Activated T-cell treated with anti-CD3 and anti-CD28 coated beads, Interleukin-2, amount 50 U/mL, for 4 hours (primary cell): ENCODE measurements at regions not wholly inside any gene's neighbourhood (a gene's known extent, or its start where the extent isn't known, plus 50 kb on each side); places are given as distances from the start of the nearest gene placed in this dataset.
A peak's percentile ranks its signal among the peaks of the same experiment; 100 is the strongest.

Experiments
- ATAC-seq, 2 donors: fragments of 200-7000 bp; cut with Tn5 transposase; one replicate each; pipeline ENCODE4 v1.10.0; 2021
- DNase-seq: peaks from one replicate; pipeline ENCODE4 v3.0.0-alpha.2; 2020
- H3K27me3 Mint-ChIP-seq: one replicate; pipeline ENCODE4 v1.8.0; 2021; ENCODE audit warnings: low read depth, mixed read lengths
- H3K36me3 Mint-ChIP-seq: one replicate; pipeline ENCODE4 v1.8.0; 2022; ENCODE audit warnings: mixed read lengths; ENCODE audit not compliant: insufficient read depth
- H3K4me1 Mint-ChIP-seq: one replicate; pipeline ENCODE4 v1.8.0; 2021; ENCODE audit warnings: low read depth, mixed read lengths
- H3K4me3 Mint-ChIP-seq: one replicate; pipeline ENCODE4 v1.8.0; 2021; ENCODE audit warnings: mild to moderate bottlenecking, moderate library complexity, mixed read lengths
- H3K9me3 Mint-ChIP-seq: one replicate; pipeline ENCODE4 v1.8.0; 2021; ENCODE audit warnings: mixed read lengths

DNA sequence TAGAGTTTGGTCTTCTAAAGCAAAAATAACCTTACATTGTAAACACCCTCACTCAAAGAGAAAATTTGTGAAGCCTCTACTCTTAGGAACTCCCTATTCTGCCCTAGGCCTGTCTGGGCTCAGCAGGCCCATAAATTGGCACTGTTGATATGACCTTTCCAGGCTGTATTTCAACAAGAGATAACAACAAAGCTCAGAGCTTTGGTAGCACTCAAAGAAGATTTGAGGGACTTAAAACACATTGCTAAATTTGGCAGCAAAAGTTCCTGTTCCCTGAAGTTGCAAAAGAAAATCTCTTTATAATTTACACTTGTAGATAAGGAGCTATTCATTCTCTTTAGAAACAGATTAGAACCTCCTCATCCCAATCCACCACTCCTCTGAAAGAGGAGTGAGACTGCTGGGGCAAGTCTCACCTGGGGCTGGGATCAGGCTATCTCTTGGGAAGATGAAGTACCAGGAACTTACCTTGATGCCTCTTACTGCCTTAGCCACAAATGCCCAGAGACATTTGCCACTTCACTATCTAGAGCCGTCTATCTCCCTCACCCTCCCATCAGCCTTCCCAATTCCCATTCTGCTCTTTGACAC, 110.4 kb upstream of the AKIP1 start:
- H3K36me3 Mint-ChIP-seq = no peaks in the 10 kb centered on the region
- ATAC-seq = no peak
- H3K4me1 Mint-ChIP-seq = no peaks in the 10 kb centered on the region
- H3K9me3 Mint-ChIP-seq = no peaks in the 10 kb centered on the region
- no peak for DNase-seq
- no peak overlapping the region for H3K4me3 Mint-ChIP-seq
- H3K27me3 Mint-ChIP-seq = peaks cover 11% of the 10 kb centered on the region

DNA sequence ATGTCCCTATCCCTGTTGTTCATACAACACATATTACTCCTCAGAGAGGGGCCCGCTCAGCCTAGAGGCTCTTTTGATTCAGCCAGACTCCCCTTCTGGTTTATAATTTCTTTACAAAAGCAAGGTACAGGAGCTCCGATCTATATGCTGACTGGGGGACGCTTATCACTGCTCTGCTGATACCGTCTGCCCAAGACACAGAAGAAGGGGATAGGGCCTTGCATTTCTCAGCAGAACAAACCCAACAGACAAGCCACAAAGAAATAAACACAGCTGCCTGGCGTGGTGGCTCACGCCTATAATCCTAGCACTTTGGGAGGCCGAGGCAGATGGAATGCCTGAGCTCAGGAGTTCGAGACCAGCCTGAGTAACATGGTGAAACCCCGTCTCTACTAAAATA, 109.9 kb upstream of the AKIP1 start:
- H3K4me3 Mint-ChIP-seq = no peak overlapping the region
- no peak for DNase-seq
- no peaks in the 10 kb centered on the region for H3K36me3 Mint-ChIP-seq
- peaks cover 9% of the 10 kb centered on the region for H3K27me3 Mint-ChIP-seq
- ATAC-seq = no peak
- no peaks in the 10 kb centered on the region for H3K4me1 Mint-ChIP-seq
- no peaks in the 10 kb centered on the region for H3K9me3 Mint-ChIP-seq

DNA sequence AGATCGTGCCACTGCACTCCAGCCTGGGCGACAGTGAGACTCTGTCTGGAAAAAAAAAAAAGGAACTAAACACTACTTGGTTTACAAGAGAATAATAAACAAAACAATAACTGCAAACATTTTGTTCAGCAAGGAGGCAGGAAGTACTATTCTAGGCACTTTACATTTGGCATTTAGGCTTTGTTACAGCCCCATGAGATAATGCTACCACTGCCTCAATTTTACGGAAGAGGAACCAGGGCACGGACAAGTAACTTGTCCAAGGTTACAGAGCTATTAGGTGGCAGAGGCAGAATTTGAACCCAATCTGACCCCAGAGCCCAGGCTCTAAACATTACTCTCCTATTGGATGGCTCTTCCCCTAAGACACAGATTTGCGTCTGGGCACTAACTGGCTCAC, 108.7 kb upstream of the AKIP1 start:
- Mint-ChIP-seq H3K9me3 (no peaks in the 10 kb centered on the region), H3K4me3 (no peak overlapping the region), H3K36me3 (no peaks in the 10 kb centered on the region), H3K27me3 (peaks cover 11% of the 10 kb centered on the region), H3K4me1 (no peaks in the 10 kb centered on the region)
- no peak for ATAC-seq
- no peak for DNase-seq

DNA sequence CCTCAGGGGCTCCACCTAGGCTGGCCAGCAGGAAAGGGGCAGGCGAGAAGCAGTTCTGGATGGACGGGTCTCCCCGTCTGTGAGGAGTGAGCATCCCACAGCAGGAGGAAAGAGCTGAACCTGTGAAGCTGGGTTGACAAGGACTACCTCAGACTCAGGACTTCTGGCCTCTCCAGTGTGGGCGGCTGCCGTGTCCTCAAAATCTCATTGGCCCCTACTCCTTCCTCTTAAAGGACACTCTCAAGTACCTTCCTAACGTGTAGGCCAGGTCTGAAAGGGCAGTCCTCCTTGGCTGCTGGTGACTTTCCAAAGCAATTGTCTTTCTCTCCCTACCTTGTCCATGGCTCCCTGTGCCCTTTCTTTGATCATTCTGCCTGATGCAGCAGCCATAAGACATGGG, 107.0 kb upstream of the AKIP1 start:
- DNase-seq (no peak), ATAC-seq (no peak)
- H3K4me1 Mint-ChIP-seq = no peaks in the 10 kb centered on the region
- no peaks in the 10 kb centered on the region for H3K36me3 Mint-ChIP-seq
- H3K4me3 Mint-ChIP-seq = no peak overlapping the region
- no peaks in the 10 kb centered on the region for H3K9me3 Mint-ChIP-seq
- peaks cover 10% of the 10 kb centered on the region for H3K27me3 Mint-ChIP-seq

DNA sequence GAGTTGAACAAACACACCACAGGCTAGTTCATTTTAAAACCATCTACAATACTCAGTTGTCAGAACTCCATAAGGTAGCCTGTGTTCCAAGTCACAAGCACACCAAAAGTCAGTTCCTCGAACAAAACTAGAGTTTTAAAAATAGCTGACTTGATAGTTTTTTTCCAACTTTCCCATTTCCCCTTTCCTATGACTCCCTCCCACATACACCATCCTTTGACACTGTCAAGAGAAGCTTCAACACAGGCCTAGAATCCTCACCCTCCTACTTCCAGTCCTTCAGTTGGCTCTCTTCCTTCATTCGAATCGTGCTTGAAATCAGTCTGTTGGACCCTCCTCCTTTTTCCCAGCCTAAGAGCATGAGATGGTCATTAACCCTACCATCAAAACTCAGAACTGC, 105.7 kb upstream of the AKIP1 start:
- Mint-ChIP-seq H3K4me3 (no peak overlapping the region), H3K27me3 (peaks cover 19% of the 10 kb centered on the region), H3K9me3 (no peaks in the 10 kb centered on the region), H3K36me3 (no peaks in the 10 kb centered on the region), H3K4me1 (no peaks in the 10 kb centered on the region)
- DNase-seq = no peak
- no peak for ATAC-seq

DNA sequence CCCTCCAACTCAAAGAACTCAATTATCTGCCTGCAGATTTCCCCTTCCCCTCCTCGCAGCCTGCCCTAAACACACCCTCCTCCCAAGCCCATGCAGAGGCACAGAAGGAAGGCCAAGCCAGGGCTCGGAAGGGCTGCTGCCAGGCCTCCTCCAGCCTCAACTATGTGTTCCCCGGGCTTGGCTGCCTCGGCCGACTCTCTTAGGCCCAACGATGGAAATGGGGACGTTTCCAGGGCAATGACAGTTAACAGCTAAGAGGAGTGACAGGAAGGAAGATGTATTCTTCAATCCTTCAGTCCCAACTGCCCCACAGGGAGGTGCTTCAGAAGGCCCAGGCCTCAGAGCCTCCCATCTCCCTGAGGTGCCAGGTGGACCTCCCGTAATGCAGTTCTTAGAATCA, 104.0 kb upstream of the AKIP1 start:
- Mint-ChIP-seq H3K4me1 (peaks cover 4% of the 10 kb centered on the region), H3K27me3 (peaks cover 23% of the 10 kb centered on the region), H3K9me3 (no peaks in the 10 kb centered on the region), H3K4me3 (no peak overlapping the region), H3K36me3 (no peaks in the 10 kb centered on the region)
- no peak for ATAC-seq
- no peak for DNase-seq

DNA sequence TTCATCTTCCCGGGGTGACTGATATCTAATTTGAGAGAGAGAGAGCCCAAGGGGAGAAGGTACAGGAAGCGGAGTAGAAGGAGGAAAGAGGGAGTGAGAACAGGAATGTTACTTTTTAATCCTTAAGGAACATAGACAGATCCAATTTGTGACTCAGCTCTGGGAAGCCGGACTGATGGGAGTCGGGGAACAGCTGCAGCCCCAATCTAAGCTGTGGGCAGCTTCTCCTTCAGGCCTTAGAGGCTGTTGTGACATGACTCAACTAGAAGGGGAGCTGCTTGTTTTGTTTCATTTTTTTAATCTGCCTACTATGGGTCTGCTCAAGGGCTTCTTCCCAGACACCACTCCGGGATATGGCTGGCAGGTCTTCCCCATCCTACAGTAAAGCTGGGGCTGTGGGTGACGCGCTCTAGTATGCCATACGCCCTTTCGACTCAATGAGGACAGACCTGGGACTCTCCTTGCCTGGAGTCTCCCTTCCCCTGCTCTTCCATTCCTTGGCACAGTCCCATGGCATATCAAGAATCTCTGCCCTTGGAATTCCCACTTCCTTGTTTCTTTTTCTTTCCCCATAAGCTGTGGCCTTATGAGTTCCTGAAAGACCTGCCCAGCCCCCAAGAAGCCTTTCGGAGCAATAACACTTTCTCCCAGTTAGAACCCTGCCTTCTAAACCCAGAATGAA, 103.3 kb upstream of the AKIP1 start:
- Mint-ChIP-seq H3K4me3 (no peak overlapping the region), H3K9me3 (no peaks in the 10 kb centered on the region), H3K36me3 (no peaks in the 10 kb centered on the region), H3K4me1 (peaks cover 4% of the 10 kb centered on the region), H3K27me3 (peaks cover 23% of the 10 kb centered on the region)
- no peak for ATAC-seq
- no peak for DNase-seq

DNA sequence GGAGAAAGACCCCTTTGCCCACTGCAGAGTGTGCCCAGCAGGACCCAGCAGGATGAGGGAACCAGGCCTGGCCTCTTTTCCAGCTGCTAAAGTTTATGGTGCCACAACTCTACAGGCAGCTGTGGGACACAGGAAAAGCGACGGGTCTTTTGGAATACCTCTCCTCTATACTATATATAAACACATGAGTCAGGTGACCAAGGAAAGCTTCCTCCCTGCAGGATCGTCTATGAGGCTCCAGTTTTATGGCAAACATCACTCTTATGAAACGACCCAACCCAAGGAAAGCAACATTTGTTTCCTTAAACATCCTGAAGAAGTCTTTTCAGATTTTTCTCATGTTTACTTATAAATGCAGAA, 102.8 kb upstream of the AKIP1 start:
- H3K4me3 Mint-ChIP-seq = no peak overlapping the region
- H3K36me3 Mint-ChIP-seq = no peaks in the 10 kb centered on the region
- DNase-seq (no peak), ATAC-seq (no peak)
- H3K9me3 Mint-ChIP-seq = no peaks in the 10 kb centered on the region
- peaks cover 4% of the 10 kb centered on the region for H3K4me1 Mint-ChIP-seq
- H3K27me3 Mint-ChIP-seq = peaks cover 23% of the 10 kb centered on the region

DNA sequence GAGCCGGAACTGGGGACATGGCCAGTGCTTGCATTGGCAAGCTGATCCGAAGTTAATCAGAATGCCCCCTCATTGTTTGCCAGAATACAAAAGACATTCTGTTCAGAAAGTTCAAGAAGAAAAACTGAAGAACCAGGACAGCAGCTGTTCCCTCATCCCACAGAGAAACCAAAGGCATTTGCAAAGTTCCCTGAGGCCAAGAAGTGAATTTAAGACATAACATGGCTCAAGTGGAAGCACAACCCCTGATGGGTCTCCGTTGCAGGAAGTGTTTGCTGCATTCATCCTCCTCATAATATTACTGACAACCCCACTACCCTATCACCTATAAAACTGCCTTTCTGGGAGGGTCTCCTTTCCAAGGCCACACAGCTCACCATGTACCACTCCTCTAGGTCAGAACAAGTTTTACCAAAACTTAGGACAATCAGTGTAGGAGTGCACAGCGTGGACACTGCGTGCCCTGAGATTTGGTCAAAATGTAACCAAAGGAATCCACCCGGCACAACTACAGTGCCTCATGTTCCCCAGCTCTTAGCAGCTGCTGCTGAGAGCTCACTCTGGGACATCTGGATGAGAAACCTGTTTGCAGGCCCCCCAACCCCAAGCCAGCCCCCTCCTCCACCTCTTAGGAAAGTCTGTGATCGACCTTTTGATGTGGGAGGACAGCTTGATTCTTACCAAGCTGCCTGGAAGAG, 101.6 kb upstream of the AKIP1 start:
- ATAC-seq (no peak), DNase-seq (no peak)
- Mint-ChIP-seq H3K9me3 (no peaks in the 10 kb centered on the region), H3K27me3 (peaks cover 23% of the 10 kb centered on the region), H3K36me3 (no peaks in the 10 kb centered on the region), H3K4me3 (no peak overlapping the region), H3K4me1 (peaks cover 4% of the 10 kb centered on the region)

DNA sequence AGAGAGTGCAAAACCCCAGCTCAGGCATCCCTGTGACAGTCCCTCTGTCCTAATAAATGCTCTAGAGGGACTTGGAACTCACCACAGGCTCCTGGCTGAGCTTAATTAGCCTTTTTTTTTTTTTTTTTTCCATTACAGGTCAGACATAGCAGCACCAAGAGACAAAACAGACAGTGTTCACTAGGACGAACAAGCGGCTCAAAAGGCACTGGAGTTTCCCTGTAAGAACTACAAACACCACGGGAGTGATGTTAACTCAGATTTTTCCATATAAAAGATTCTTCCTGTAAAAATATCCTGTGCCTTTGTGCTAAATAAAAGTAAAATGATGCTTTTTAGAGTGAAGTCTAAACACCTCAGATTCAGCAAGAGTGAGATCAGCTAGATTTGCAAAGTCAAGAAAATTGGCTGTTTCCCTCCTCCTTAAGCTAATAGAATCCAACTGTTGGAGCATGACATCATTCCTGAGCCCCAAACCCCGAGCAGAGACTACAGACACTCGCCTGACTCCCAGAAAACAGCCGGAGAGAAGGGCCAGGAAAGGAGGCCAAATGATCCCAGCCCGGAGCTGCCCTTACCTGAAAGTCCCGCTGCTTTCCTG, 101.0 kb upstream of the AKIP1 start:
- DNase-seq (no peak), ATAC-seq (no peak)
- H3K4me3 Mint-ChIP-seq = peak overlapping the region; percentile 48
- no peaks in the 10 kb centered on the region for H3K9me3 Mint-ChIP-seq
- H3K4me1 Mint-ChIP-seq = peaks cover 4% of the 10 kb centered on the region
- H3K27me3 Mint-ChIP-seq = peaks cover 23% of the 10 kb centered on the region
- H3K36me3 Mint-ChIP-seq = no peaks in the 10 kb centered on the region

DNA sequence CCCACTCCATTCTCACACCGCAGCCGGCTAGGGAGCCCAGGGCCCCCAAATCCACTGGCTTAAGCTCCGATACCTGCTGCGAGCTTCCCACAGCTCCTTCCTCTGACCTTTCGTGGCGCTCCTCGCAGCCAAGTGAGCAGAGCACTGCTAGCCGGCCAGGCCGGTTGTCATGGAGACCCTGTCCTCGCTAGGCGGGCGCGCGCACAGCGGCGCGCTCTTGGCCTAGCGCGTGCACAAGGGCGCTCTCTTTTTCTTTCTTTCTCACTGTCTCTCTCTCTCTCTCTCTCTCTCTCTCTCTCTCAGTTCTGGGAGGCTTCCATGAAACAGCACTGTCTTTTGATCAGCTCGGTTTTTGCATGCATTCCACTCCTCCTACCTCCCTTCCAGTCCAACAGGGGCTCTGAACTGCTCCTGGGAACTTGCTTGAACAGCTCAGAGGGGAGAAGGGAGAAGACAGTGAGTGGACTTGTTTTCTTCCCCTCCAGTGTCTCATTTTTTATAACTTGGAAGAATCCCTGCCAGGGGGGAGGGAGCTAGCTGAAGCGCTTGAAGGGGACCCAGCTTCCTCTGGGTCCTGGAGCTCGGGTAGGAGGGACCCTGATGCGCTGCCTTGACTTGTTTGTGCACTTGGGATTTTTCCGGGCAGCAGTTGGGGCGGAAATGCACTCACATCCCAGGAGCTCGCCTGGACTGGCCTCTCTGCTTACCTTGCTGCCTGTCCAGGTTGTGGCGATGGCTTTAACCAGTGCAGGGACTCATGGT, 100.3 kb upstream of the AKIP1 start:
- ATAC-seq = no peak
- Mint-ChIP-seq H3K36me3 (no peaks in the 10 kb centered on the region), H3K4me3 (peak overlapping the region; percentile 48), H3K9me3 (no peaks in the 10 kb centered on the region), H3K27me3 (peaks cover 23% of the 10 kb centered on the region), H3K4me1 (peaks cover 4% of the 10 kb centered on the region)
- DNase-seq = no peak

DNA sequence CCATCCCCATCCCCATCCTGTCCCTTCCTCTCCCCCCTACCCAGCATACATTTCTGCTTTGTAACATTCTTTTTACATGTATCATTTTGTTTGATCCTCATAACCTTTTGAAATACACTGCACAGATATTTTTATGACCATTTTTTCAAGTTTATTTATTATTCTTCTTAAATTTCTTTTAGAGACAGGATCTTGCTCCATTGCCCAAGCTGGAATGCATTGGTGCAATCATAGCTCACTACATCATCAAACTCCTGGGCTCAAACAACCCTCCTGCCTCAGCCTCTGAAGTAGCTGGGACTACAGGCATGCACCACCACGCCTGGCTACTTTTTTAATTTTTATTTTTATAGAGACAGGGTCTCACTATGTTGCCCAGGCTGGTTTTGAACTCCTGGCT, 99.4 kb upstream of the AKIP1 start:
- no peak overlapping the region for H3K4me3 Mint-ChIP-seq
- DNase-seq = no peak
- H3K27me3 Mint-ChIP-seq = peaks cover 23% of the 10 kb centered on the region
- H3K9me3 Mint-ChIP-seq = no peaks in the 10 kb centered on the region
- ATAC-seq = no peak
- H3K36me3 Mint-ChIP-seq = no peaks in the 10 kb centered on the region
- peaks cover 4% of the 10 kb centered on the region for H3K4me1 Mint-ChIP-seq

DNA sequence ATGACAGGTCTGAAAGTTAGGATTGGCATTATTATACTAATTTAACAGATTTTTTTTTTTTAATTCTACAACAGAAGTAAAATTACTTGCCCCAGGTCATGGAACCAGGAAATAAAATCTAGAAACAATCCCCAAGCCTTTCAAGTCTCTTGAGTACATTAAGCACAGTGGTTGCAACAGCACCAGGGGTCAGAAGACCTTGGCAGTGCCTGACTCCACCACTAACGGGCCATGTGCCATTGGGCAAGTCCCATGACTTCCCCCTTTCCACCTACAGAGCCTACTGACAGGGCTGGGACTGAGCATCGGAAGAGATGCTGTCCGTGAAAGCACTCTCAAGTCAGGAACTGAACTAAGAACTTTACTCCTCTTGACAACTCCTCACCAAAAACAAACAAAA, 98.6 kb upstream of the AKIP1 start:
- H3K9me3 Mint-ChIP-seq = no peaks in the 10 kb centered on the region
- H3K4me1 Mint-ChIP-seq = peaks cover 4% of the 10 kb centered on the region
- no peak for ATAC-seq
- DNase-seq = no peak
- no peaks in the 10 kb centered on the region for H3K36me3 Mint-ChIP-seq
- peaks cover 20% of the 10 kb centered on the region for H3K27me3 Mint-ChIP-seq
- no peak overlapping the region for H3K4me3 Mint-ChIP-seq

DNA sequence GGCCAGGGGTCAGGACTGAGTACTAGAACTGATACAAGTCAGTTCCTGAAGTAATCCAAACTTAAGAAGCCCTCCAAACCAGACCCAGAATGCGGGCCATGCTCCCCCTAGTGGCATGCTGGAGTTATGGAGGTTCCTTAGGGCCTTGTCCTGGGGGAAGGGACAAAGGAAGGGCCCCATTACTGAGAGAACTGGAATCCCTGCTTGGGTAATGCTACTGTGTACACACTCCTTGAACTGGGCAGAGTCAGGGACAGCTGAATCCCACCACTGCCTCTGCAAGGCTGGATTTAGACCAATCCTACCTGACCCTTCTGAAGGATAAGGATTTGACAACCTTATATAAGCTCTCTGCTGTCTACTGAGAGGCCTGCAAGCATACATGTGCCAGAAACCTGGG, 97.3 kb upstream of the AKIP1 start:
- H3K4me3 Mint-ChIP-seq = no peak overlapping the region
- peaks cover 16% of the 10 kb centered on the region for H3K27me3 Mint-ChIP-seq
- no peaks in the 10 kb centered on the region for H3K9me3 Mint-ChIP-seq
- peak; percentile 18 for DNase-seq
- ATAC-seq = peak; percentile 67
- H3K36me3 Mint-ChIP-seq = no peaks in the 10 kb centered on the region
- peaks cover 4% of the 10 kb centered on the region for H3K4me1 Mint-ChIP-seq
